Forelimb muscle (tissue), 1 donor: ENCODE measurements at regions not wholly inside any gene's neighbourhood (a gene's known extent, or its start where the extent isn't known, plus 50 kb on each side); places are given as distances from the start of the nearest gene placed in this dataset.
"Not testable (repeated sequence)": the region's sequence is repeated elsewhere in the genome, so short reads cannot be mapped to it uniquely, and the experiment has no call there.

ENCODE experiments used
- DNase-seq: peaks from one replicate; pipeline ENCODE4 v3.0.0-alpha.2; 2013; ENCODE audit warnings: low read depth

DNA sequence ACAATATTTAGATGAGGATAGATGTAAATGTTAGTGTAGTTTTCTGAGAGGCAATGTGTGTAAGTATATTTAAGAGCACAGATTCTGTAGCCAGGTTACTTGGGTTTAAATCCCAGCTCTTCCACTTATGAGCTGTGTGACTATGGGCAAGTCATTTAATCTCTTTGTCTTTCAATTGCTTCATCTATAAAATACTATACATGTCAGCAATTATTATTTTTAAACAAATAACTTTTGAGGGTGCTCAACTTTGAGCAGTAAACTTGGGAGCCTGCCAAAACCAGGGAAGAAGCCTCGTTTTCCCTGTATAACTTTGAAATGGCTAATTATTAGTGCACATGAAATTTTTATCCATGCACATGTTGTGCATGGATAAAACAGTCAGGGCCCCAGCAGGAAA is 222.8 kb downstream of the FOXD2 start:
- no peak for DNase-seq

DNA sequence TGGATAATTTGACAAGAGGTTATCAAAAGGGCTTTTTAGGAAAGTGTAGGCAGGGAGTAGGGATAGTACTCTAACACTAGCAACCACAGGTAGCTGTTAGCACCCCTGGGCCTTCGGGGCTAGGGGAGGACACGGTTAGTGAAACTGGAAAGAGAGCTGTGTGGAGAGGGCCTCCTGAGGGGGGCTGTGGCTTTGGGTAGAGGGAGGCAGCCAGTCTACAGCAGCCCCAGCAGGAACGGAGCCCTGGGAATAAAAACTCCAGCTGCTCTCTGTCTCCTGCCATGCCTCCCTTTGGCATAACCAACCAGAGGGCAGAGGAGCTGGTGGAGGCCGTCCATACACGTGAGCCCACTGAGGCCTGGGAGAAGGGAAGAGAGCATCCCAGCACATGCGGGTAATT is 223.2 kb downstream of the FOXD2 start:
- no peak for DNase-seq

DNA sequence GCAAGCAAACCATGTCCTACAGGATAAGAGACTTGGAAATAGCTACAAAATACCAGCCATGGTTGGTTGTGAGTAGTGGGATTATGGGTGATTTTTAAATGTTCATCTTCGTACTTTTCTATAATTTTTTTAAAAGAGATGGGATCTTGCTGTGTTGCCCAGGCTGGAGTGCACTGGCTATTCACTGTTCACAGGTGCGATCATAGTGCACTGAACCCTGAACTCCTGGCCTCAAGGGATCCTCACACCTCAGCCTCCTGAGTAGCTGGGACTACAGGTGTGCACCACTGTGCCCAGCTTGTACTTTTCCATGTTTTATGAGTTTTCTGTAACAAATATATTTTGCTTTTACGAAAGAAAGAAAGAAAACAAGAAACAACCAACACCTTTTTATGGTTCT is 224.2 kb downstream of the FOXD2 start:
- DNase-seq = no peak

DNA sequence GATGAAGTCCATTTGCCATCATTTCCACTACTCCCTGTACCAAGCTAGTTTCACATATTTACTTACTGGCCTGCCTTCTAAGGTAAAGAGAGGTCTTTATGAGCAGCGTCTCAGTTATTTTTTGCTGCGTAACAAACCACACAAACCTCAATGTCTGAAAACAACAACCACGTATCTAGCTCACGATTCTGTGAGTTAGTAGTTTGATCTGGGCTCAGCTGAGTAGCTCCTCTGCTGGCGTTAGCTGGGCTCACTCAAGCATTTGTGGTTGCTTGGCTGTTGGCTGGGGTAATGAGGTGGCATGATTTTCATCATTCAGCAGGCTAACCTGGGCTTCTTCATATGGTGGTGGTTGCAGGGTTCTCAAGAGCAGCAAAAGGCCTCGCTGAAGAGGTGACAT is 225.4 kb downstream of the FOXD2 start:
- no peak for DNase-seq

DNA sequence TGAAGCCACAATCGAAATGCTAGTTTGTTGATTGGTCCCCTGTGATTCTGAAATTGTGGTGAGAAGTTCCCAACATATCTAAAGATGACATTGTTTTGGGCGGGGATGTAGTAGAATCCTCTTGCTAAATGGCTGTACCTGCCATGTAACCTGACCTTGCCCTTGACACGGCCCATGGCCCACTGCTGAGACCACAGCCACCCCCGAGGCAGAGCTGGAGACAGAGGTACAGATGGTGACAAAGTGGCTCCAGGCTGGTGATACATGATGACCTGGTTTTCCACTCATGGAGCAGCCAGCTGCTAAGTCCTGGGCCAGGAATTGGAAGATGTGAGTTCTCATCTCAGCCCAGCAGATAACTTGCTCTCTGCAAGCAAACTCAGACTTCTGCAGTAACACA is 226.5 kb downstream of the FOXD2 start:
- DNase-seq = no peak

DNA sequence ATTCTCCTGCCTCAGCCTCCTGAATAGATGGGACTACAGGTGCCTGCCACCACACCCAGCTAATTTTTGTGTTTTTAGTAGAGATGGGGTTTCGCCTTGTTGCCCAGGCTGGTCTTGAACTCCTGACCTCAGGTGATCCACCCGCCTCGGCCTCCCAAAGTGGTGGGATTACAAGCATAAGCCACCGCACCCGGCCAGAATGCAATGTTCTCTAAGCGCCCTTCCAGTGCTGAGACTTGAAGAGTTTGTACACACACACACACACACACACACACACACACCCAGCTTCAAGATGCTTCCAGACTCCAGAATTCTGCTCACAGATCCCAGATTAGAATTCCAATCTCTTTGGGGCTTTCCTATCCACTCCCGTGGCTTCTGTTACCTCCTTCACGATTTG is 227.1 kb downstream of the FOXD2 start:
- not testable (repeated sequence) for DNase-seq

DNA sequence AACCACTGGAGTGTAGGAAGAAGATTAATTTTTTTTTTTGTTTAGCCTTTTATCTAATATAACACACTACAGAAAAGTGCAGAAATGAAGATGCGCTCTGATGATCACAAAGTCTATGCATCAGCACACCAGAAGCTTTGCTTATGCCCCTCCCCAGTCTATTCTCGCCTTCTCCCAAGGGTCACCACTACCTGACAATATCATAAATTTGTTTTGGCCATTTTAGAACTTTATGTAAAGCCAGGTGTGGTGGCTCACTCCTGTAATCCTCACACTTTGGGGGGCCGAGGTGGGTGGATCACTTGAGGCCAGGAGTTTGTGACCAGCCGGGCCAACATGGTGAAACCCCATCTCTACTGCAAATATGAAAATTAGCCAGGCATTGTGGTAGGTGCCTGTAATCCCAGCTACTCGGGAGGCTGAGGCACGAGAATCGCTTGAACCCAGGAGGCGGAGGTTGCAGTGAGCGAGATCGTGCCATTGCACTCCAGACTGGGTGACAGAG is 231.3 kb downstream of the FOXD2 start:
- no peak for DNase-seq

DNA sequence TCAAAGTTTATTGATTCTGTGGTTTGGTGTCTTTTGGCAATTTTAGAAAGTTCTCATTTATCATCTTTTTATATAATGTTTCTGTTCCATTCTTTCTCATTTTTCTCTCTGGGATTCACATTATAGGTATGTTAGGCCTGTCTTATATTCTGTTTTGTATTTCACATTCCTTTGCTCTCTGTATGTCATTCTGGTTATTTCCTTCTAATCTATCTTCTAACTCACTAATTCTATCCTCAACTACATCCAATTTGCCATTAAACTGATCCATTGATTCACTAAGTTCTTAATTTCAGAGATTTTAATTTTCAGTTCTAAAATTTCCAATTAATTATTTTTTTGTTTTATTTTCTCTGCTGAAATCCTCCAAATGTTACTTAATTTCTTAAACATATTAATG is 234.8 kb downstream of the FOXD2 start:
- no peak for DNase-seq

DNA sequence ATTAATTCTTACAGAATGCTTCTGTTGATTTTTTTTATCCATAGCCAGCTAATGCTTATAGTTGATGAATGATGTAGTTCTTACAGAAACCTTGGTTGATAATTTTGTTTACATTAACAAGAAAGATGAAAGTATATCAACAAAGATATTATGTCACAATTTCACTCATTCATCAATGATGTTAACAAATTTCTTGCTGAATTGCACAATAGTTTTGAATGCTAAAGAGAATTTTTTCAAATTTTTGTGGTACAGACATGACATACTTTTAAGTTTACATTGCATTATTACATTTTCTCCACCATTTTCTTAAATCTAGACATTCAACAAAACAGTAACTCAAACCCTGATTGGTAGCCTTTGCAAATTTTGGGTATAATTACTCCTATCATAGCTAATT is 236.3 kb downstream of the FOXD2 start:
- no peak for DNase-seq

DNA sequence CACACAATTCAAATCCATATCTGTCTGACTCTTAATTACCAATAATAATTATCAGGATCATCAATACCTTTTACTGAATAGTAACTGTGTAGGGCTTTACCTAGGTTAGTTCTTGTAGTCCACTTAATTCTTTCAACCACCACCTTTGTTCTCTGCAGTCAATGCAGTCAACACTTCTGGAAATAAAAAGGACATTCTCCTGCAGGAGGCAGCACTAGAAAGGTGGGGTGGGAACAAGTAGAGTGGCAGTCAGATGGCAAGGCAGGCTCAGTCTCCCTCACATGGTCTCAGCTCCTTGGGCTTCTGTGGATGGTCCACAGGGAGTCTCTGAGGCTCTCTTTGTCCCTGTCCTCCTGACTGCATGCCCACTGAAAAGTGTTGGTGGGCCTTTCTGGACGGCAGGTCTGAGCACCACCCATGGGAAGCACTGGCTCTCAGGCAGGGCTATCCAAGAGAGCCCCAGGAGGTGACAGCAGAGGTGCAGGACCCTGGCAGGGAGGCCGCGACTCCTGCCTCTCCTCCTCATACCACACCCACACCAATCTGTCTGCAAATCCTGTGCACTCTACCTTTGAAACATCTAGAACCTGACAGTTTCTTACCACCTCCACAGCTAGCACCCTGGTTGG is 237.3 kb downstream of the FOXD2 start:
- no peak for DNase-seq

DNA sequence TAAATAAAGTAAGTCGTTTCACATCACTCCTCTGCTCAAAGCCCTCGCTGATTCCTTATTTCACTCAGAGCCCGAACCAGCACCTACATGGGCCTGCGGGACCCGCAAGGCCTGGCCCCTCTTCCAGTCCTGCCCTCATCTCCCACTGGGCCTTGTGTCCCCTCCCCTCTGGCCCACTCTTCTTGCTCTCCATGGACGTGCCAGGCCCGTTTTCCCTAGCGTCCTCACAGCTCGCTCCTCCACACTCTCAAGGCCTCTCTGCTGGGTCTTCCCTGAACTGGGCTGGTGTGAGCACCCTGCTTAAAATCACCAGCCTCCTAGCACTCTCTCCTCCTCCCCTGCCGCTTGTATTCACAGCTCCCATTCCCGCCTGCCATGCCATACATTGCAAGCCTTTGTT is 237.9 kb downstream of the FOXD2 start:
- DNase-seq = no peak

DNA sequence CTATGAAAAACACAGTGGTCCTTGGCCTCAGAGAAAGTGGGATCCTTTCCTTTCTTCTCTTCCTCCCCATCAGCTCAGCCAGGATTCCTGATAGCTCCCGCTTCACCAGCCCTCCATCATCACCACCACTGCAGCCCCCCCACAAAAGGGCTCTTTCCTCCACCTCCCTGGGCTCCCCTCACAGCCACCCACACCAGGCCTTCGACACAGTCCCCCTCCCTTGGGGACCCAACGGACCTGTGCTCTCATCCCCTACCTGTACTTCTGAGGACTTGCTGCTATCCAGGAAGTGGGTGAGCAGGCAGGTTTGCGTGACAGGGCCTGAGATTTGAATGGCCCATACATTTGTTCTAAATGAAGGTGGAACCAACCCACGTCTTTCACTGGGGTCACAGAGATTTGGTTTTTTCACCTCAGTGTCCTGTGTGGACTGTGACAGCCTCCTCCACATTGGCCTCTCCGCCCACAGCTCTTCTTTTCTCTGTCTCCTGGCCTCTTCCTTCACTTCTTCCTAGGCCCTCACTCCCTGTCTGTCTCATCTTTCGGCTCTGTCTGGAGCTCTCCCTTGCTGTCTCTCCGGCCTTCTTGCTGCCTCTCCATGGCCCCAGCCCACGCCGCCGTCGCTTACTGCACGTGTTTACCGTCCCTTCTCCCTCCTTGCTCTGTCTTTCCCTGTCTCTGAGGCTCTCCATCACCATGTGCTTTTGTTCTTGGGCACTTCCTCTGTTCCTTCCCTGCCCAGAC is 238.6 kb downstream of the FOXD2 start:
- DNase-seq = no peak

DNA sequence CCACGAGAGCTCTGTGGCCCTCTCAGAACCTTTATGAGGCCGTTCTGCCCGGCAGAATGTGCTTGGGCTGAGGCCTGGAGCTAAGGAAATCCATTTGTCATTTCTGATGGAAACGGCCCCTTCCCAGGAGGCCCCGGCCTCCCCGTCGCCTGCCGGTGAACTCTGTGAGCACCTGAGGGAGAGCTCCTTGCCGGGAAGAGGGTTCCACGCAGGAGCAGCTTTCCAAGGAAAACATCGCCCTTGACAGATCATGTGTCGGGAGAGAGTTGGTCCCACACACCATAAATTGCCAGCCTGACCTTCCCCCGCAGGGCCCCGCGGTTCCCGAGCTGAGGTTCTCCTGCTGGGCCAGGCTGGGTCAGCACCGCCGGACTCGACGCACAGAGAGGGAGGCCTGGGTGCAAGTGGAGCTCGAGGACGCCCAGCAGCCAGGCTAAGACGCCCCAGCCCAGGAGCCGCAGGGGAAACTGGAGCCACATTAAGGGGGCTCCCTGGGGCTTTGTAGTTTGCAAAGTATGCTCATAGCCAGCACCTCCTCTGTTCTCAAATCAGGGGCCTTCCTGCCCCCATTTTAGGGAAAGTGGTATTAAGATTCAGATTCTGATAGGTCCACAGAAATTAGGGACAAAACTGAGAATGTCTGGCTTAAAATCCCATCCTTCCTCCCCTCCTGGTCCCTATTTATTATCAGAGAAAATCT is 239.5 kb downstream of the FOXD2 start:
- DNase-seq = no peak

DNA sequence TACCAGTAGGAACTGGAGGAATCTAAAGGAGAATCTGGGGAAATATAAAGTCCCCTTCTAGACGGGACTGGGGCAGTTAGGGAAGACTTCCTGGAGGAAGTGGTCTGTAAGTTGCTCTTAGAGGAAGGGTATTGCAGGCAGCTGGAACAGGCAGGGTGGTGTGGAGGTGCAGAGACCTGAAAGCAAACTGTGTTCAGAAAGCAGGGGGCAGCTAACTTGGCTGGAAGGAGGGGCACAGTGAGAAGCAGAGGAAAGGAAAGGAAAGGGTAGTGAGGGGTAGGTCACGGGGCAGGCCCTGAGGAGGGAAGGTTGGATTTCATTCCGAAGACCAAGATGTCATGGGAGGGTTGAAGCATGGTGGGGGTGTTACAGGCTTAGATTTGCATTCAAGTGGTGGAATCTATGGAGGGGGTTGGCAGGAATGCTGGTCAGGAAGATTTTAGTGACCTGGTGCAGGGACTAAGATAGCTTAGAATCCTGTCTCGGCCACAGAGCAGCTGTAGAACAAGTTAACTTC is 240.7 kb downstream of the FOXD2 start:
- no peak for DNase-seq

DNA sequence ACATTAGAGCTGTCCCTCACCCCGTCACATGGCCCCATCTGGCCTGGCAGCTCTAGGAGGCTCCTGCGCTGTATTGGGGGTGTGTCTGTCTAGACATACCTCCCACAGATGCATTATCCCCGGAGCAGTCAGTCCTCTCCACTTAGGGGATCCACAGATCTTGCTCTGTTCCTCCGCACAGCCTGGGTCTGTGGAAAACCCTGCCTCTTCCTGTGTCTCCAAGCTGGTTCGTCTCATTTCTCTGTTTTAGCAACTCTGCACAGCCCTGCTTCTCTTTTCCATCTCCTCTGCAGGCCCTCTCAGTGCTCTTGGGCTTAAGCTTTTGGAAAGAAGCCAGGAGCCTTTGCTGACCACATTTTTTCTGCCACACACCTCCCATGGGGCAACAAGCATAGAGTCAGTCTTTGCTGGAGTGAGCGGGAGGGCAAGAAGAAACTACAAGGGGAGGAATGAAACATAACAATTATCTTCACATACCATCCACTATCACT is 241.5 kb downstream of the FOXD2 start:
- DNase-seq = no peak

DNA sequence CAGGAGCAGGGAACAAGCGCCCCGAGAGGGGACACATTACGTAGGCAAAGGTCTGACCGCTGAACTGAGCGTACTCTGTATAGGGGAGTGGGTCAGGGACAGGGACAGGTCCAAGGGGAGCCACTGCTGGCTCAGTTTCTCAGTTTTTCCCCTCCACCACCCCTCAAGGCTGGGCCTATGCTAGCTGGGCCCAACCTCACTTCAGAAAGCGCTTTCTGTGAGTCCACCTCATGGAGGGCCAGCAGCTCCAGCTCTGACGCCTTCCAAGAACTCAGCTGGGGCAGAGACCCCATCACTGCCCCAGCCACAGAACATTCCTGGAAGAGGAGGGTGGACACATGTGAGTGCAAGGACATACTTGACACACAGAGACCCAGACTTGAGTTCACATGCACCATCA is 242.0 kb downstream of the FOXD2 start:
- no peak for DNase-seq

DNA sequence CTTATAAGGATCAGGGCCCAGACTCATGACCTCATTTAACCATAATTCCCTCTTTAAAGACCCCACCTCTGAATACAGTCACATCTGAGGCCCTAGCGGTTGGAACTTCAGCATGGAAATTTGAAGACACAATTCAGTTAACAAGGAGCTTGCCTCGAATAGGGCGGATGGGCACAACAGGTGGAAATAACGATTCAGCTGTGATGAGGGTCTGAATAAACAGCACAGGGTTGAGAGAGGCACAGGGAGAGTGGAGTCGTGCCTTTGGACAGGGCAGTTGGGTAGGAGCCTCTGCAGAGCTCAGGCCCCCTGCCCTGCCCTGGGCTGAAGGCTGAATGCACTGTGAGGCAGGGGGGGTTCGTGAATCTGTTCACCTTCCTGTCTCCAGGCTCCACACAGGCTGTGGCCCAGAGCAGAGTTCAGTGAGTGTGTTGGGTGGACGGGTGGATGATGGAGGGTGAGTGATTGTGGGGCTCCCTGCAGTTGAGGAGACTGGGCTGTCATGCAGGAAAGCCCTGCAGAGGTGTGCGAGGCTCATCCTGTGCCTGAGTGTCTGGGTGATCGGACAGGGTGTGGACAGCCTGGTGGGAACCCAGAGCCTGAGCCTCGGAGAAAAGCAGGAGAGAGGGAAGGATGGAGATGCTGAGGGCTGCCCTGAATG is 243.1 kb downstream of the FOXD2 start:
- no peak for DNase-seq

DNA sequence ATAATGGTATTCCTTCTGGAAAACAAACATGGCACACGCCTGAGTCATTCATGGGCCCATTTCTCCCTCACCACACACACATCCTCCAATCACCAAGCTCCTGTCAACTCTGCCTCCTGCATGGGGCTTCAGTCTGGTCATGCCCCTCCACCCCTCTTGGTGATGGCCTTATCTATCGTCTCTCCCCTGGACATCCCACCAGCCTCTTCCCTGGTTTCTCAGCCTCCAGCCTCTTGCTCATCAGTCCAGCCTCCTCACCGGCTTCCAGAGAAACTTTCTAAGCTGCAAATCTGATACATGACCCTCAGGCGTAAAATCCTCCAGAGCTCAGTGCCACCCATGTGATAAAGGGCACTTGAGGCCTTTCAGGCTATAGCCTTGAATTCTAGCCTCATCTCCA is 243.9 kb downstream of the FOXD2 start:
- DNase-seq = no peak

DNA sequence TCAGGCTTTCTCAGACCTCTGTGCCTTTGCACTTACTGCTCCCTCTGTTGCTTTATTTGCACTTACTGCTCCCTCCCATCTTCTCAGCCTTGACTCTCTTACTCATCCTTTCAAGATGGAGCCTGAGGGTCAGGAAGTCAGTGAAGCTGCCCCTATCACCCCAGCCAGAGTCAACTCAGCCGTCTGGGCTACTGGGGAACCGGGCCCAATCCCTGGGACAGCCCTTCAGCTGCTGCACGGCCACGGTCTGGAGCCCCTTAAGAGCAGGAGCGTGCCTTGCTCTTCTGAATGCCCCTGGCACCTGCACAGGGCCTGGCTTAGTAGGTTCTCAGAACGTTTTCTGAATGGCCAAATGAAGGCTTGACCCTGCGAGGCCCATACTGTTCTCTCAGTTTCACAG is 244.4 kb downstream of the FOXD2 start:
- DNase-seq = no peak

DNA sequence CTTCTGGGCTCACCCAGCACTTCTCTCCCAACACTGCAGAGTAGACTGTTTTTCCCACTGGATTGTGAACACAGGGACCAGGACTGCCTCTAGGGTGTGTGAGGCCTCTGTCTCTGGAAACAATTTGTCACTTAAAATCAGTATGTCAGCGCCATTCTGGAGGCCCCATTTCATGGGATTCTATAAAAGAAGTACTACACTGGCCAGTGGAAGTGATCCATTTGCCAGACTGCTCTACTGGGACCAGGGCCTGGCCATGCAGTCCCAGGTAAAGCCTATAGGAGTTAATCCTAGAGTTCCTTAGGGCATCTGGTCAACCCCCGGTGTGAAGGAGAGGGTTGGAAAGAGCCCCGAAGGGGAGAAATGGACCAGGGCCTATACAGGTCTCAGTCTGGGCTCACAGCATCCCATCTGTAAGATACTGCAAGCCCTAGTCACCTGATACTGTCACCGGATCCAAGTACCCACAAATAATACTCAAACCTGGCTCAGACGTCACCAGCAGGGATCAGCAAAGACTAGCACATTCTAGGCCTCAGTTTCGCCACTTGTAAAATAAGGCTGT is 245.0 kb downstream of the FOXD2 start:
- DNase-seq = no peak

DNA sequence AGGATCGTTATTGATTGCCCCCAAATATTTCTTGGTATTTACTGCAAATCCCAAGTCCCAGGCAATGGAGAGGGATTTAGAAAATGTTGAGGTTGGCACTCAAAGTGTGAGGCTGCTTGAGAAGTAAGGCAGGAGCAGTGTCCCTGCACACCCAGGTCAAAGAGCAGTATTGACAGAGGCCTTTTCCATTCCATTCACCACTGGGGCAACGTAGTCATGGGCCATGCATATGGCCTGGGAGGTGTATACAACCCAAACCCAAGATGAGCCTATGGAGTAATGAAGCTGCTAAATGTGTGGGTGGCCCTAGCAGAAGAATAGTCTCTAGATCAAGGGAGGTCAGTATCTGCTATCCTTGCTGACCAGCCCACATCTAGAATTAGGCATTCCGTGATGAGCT is 245.6 kb downstream of the FOXD2 start:
- no peak for DNase-seq

DNA sequence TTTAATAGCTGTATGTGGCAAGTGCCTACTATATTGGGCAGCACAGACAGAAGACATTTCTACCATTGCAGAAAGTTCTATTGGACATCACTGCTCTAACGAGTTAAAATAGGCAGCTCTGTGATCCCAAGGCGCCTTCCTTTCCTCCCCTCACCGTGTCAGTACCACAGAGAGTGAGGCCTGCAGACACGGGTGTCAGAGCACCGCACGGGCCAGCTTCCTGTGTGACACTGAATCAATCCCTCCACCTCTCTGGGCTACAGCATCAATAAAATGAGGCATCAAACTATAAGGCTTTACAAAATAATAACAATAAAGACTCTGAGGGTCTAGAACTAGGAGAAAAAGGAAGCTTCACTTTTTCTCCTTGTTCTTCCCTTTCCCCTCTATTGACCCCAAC is 246.7 kb downstream of the FOXD2 start:
- no peak for DNase-seq
